Neuronal stem cell (in vitro differentiated cells): ENCODE measurements at regions not wholly inside any gene's neighbourhood (a gene's known extent, or its start where the extent isn't known, plus 50 kb on each side); places are given as distances from the start of the nearest gene placed in this dataset.

Experiments
- DNase-seq: peaks from one replicate; pipeline ENCODE4 v3.0.0-alpha.2; 2013; ENCODE audit warnings: low spot score
- H2AFZ ChIP-seq: one replicate; pipeline ENCODE4 v1.6.1; 2013; ENCODE audit warnings: mild to moderate bottlenecking, low read length, inconsistent platforms
- H2AK5ac ChIP-seq: 2 replicates; pipeline ENCODE4 v1.6.1; 2013; ENCODE audit warnings: low read depth, mild to moderate bottlenecking, inconsistent platforms, low read length, moderate library complexity, mixed read lengths
- H2BK120ac ChIP-seq: 2 replicates; pipeline ENCODE4 v1.6.1; 2013; ENCODE audit warnings: low read depth, mild to moderate bottlenecking, inconsistent platforms, low read length, moderate library complexity, mixed read lengths
- H2BK12ac ChIP-seq: one replicate; pipeline ENCODE4 v1.6.1; 2013; ENCODE audit warnings: low read length, inconsistent platforms
- H2BK15ac ChIP-seq: 2 replicates; pipeline ENCODE4 v1.6.1; 2013; ENCODE audit warnings: mild to moderate bottlenecking, low read length, inconsistent platforms, mixed read lengths
- H2BK5ac ChIP-seq: one replicate; pipeline ENCODE4 v1.6.1; 2013; ENCODE audit warnings: inconsistent platforms, mild to moderate bottlenecking, low read length, moderate library complexity
- H3K14ac ChIP-seq: one replicate; pipeline ENCODE4 v1.6.1; 2013; ENCODE audit warnings: low read length, inconsistent platforms
- H3K18ac ChIP-seq: 2 replicates; pipeline ENCODE4 v1.6.1; 2013; ENCODE audit warnings: low read length, inconsistent platforms
- H3K23ac ChIP-seq: 2 replicates; pipeline ENCODE4 v1.6.1; 2013; ENCODE audit warnings: low read depth, mild to moderate bottlenecking, mixed read lengths, low read length, inconsistent platforms; ENCODE audit not compliant: poor library complexity
- H3K27ac ChIP-seq: replicated peaks from 3 replicates; pipeline ENCODE4 v1.5.1; 2013; ENCODE audit warnings: low read length, inconsistent platforms
- H3K27me3 ChIP-seq, 3 experiments: 2 replicates each; pipeline ENCODE4 v1.6.1; 2013; ENCODE audit warnings: low read length in 3 of 3, mild to moderate bottlenecking in 2 of 3, inconsistent platforms in 1 of 3, low read depth in 1 of 3, mixed read lengths in 1 of 3, moderate library complexity in 1 of 3; ENCODE audit not compliant: control insufficient read depth in 3 of 3, insufficient read depth in 3 of 3
- H3K36me3 ChIP-seq, 2 donors: replicated peaks in 1 of 2; 2 replicates each; pipeline ENCODE4 v1.6.1; 2013; ENCODE audit warnings: low read length in 2 of 2; ENCODE audit not compliant: control insufficient read depth in 2 of 2, insufficient read depth in 2 of 2
- H3K4ac ChIP-seq: 2 replicates; pipeline ENCODE4 v1.6.1; 2013; ENCODE audit warnings: inconsistent platforms, mild to moderate bottlenecking, low read length, moderate library complexity
- H3K4me1 ChIP-seq, 2 donors: 1 replicate in 1 of 2; 2 replicates in 1 of 2; pipeline ENCODE4 v1.6.1; 2013; ENCODE audit warnings: low read length in 2 of 2, low read depth in 1 of 2; ENCODE audit not compliant: control insufficient read depth in 2 of 2, insufficient read depth in 1 of 2
- H3K4me2 ChIP-seq: one replicate; pipeline ENCODE4 v1.6.1; 2013; ENCODE audit warnings: mild to moderate bottlenecking, low read length, inconsistent platforms; ENCODE audit not compliant: insufficient read depth, poor library complexity, severe bottlenecking
- H3K4me3 ChIP-seq, 2 donors: 2 replicates each; pipeline ENCODE4 v1.5.1; 2013; ENCODE audit warnings: low read length in 2 of 2, mild to moderate bottlenecking in 2 of 2, inconsistent platforms in 1 of 2, moderate library complexity in 1 of 2
- H3K79me1 ChIP-seq: one replicate; pipeline ENCODE4 v1.6.1; 2013; ENCODE audit warnings: low read depth, mild to moderate bottlenecking, inconsistent platforms, low read length, moderate library complexity
- H3K9ac ChIP-seq: one replicate; pipeline ENCODE4 v1.6.1; 2013; ENCODE audit warnings: mild to moderate bottlenecking, low read depth, low read length, inconsistent platforms; ENCODE audit not compliant: poor library complexity
- H3K9me3 ChIP-seq, 2 donors: replicated peaks in 1 of 2; 2 replicates each; pipeline versions ENCODE3 to v1.6.1; 2013; ENCODE audit warnings: low read length in 2 of 2, mild to moderate bottlenecking in 2 of 2, inconsistent platforms in 1 of 2, low read depth in 1 of 2, mixed read lengths in 1 of 2, moderate library complexity in 1 of 2; ENCODE audit not compliant: control insufficient read depth in 2 of 2, insufficient read depth in 1 of 2
- H4K8ac ChIP-seq: one replicate; pipeline ENCODE4 v1.6.1; 2013; ENCODE audit warnings: low read depth, mild to moderate bottlenecking, inconsistent platforms, low read length, moderate library complexity
- H4K91ac ChIP-seq: one replicate; pipeline ENCODE4 v1.6.1; 2013; ENCODE audit warnings: low read length, low read depth, mild to moderate bottlenecking, inconsistent platforms; ENCODE audit not compliant: poor library complexity
- WGBS, 2 donors: extraction: QIAGEN DNeasy Blood & Tissue Kit; methylation state at CpG; one replicate each; pipeline ENCODE4 v1.1.7; 2013; ENCODE audit warnings: missing lambda C conversion rate in 2 of 2, mixed read lengths in 1 of 2; ENCODE audit not compliant: insufficient read length in 2 of 2, insufficient replicate concordance in 1 of 2; ENCODE audit errors: extremely low coverage in 2 of 2; 5-methylcytosine and 5-hydroxymethylcytosine counted together

DNA sequence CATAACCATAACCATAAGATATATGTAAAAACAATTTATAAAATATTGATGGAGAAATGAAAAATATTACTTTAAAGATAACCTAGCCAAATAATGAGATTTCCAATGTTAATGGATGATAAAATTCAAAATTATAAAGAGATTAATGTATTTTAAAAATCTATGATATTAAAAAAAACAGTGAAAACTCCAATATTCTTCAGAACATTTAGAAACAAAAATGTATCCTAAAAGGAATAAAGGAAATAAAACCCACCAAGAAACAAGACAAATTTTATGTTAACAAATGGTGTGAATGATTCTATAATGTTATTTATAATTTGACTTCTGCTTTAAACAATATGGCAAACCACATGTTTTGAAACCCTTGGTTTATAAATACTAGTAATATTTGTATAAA lies 1587.8 kb downstream of the PCDH9 start:
- Histone ChIP-seq H4K91ac (no peak overlapping the region), H2BK15ac (no peak overlapping the region), H3K4ac (no peak overlapping the region), H3K4me1 (no peaks in the 10 kb centered on the region), H3K27ac (no peak overlapping the region), H4K8ac (no peak overlapping the region), H2BK12ac (no peak overlapping the region), H3K18ac (no peak overlapping the region), H3K4me3 (no peak overlapping the region), H3K4me2 (no peak overlapping the region), H3K79me1 (no peaks in the 10 kb centered on the region), H3K9me3 (no peaks in the 10 kb centered on the region), H3K36me3 (no peaks in the 10 kb centered on the region), H2AFZ (peak overlapping the region; percentile 34), H2BK120ac (no peak overlapping the region), H3K9ac (no peak overlapping the region), H2AK5ac (no peak overlapping the region), H2BK5ac (no peak overlapping the region), H3K27me3 (no peaks in the 10 kb centered on the region), H3K14ac (no peak overlapping the region), H3K23ac (no peak overlapping the region)
- DNase-seq: no peak

DNA sequence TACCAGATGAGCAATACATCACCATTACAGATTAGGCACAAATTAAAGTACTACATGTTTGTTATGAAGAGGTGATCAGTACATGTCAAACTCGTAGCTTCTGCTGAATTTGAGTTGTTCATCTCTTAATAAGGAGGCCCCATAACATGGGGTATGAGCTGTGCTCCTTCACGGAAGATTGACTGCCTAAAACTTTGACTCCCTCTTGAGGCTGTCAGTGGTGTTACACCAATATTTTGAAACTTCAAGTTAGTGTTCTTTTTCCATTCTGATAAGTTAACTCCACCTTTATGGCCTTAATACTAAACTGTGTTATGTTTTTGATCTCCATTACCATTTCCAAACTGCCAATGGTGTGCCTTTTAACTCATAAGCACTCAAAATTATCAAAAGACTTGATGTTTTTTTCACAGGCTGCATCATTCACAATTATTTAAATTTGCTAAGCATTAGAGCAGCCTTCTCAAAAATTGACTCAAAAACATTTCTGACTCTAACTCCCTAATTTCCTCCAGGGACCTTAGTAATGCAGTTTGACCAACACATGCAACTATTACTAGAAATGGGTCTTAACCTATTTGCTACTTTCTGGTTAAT lies 1591.5 kb downstream of the PCDH9 start:
- Histone ChIP-seq H3K9me3 (no peaks in the 10 kb centered on the region), H2BK12ac (no peak overlapping the region), H3K4ac (no peak overlapping the region), H2BK15ac (no peak overlapping the region), H2BK5ac (no peak overlapping the region), H3K4me2 (no peak overlapping the region), H3K36me3 (no peaks in the 10 kb centered on the region), H3K4me1 (no peaks in the 10 kb centered on the region), H3K27ac (no peak overlapping the region), H3K27me3 (no peaks in the 10 kb centered on the region), H3K23ac (no peak overlapping the region), H2AFZ (no peak overlapping the region), H3K18ac (no peak overlapping the region), H3K9ac (no peak overlapping the region), H3K14ac (no peak overlapping the region), H3K4me3 (no peak overlapping the region), H2AK5ac (no peak overlapping the region), H2BK120ac (no peak overlapping the region), H4K91ac (no peak overlapping the region), H4K8ac (no peak overlapping the region), H3K79me1 (no peaks in the 10 kb centered on the region)
- DNase-seq: peak; percentile 6
- WGBS, 2 donors: no CpG with 5 or more reads among the region's 2 CpGs

DNA sequence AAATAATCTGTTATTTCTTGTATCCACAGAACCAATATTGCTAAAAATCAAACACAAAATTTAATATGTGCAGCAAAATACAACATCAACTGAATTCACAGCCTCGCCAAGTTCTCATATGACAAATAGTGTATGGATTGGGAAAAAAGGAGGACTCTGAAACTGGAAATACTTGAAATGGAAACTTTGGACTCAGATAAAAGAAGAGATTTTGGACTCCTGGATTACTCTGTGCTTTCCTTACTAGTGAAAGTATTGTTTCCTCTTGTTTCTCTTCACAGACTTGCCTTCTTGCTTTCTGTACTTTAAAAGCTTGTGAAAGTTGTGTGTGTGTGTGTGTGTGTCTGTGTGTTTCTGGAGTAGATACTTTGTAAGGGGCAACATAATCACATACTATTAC lies 1596.3 kb downstream of the PCDH9 start:
- Histone ChIP-seq H2AFZ (no peak overlapping the region), H2AK5ac (no peak overlapping the region), H3K23ac (no peak overlapping the region), H3K4me3 (no peak overlapping the region), H2BK5ac (no peak overlapping the region), H3K18ac (no peak overlapping the region), H3K36me3 (no peaks in the 10 kb centered on the region), H3K4me2 (no peak overlapping the region), H3K14ac (no peak overlapping the region), H2BK15ac (no peak overlapping the region), H4K91ac (no peak overlapping the region), H3K27ac (no peak overlapping the region), H3K9me3 (no peaks in the 10 kb centered on the region), H3K79me1 (no peaks in the 10 kb centered on the region), H3K4ac (no peak overlapping the region), H3K27me3 (no peaks in the 10 kb centered on the region), H3K9ac (no peak overlapping the region), H2BK120ac (no peak overlapping the region), H2BK12ac (no peak overlapping the region), H4K8ac (no peak overlapping the region), H3K4me1 (no peaks in the 10 kb centered on the region)
- WGBS, 2 donors: no CpG with 5 or more reads among the region's 1 CpG
- DNase-seq: no peak

GRCh38 chr13:65631078-65631477 lies 1599.1 kb downstream of the PCDH9 start:
- H2AFZ ChIP-seq: no peak overlapping the region
- H3K4me3 ChIP-seq: no peak overlapping the region
- no peak overlapping the region for H2AK5ac ChIP-seq
- no peak overlapping the region for H2BK120ac ChIP-seq
- H2BK12ac ChIP-seq: no peak overlapping the region
- no peak overlapping the region for H3K14ac ChIP-seq
- no peak overlapping the region for H3K23ac ChIP-seq
- no peaks in the 10 kb centered on the region for H3K4me1 ChIP-seq
- H3K4ac ChIP-seq: no peak overlapping the region
- no peak overlapping the region for H3K9ac ChIP-seq
- no peak overlapping the region for H3K27ac ChIP-seq
- no peaks in the 10 kb centered on the region for H3K9me3 ChIP-seq
- H4K91ac ChIP-seq: no peak overlapping the region
- no peak overlapping the region for H2BK5ac ChIP-seq
- H4K8ac ChIP-seq: no peak overlapping the region
- DNase-seq: no peak
- H3K36me3 ChIP-seq: no peaks in the 10 kb centered on the region
- no peaks in the 10 kb centered on the region for H3K79me1 ChIP-seq
- no peaks in the 10 kb centered on the region for H3K27me3 ChIP-seq
- WGBS, 2 donors: 100% methylated on average over 1 of the region's 2 CpGs; no CpG with 5 or more reads in 1 of the 2 donors
- H3K18ac ChIP-seq: no peak overlapping the region
- no peak overlapping the region for H2BK15ac ChIP-seq
- no peak overlapping the region for H3K4me2 ChIP-seq
